Skeletal muscle tissue (tissue), 3 donors: ENCODE measurements at regions not wholly inside any gene's neighbourhood (a gene's known extent, or its start where the extent isn't known, plus 50 kb on each side); places are given as distances from the start of the nearest gene placed in this dataset.

Source experiments
- H3K27ac ChIP-seq: one replicate; pipeline ENCODE4 v1.7.0; 2013; ENCODE audit warnings: mild to moderate bottlenecking, low read depth, low read length, inconsistent platforms
- H3K27me3 ChIP-seq, 3 donors: one replicate each; pipeline ENCODE4 v1.7.0; 2013; ENCODE audit warnings: low read length in 3 of 3; ENCODE audit not compliant: control insufficient read depth in 3 of 3, insufficient read depth in 3 of 3
- H3K36me3 ChIP-seq, 3 donors: one replicate each; pipeline ENCODE4 v1.7.0; 2013; ENCODE audit warnings: low read length in 3 of 3; ENCODE audit not compliant: control insufficient read depth in 3 of 3, insufficient read depth in 3 of 3
- H3K4me1 ChIP-seq, 3 donors: one replicate each; pipeline ENCODE4 v1.7.0; 2013; ENCODE audit warnings: low read length in 3 of 3, mild to moderate bottlenecking in 3 of 3; ENCODE audit not compliant: control insufficient read depth in 3 of 3, insufficient read depth in 3 of 3
- H3K4me3 ChIP-seq, 3 donors: one replicate each; pipeline ENCODE4 v1.7.0; 2013; ENCODE audit warnings: low read length in 3 of 3
- H3K9ac ChIP-seq, 3 donors: one replicate each; pipeline ENCODE4 v1.7.0; 2013; ENCODE audit warnings: low read length in 3 of 3, mild to moderate bottlenecking in 3 of 3, moderate library complexity in 2 of 3, low read depth in 1 of 3
- H3K9me3 ChIP-seq, 3 donors: one replicate each; pipeline ENCODE4 v1.7.0; 2013; ENCODE audit warnings: low read length in 3 of 3; ENCODE audit not compliant: control insufficient read depth in 3 of 3
- donor health status: Osteomylitis.

- no peaks in the 10 kb centered on the region for H3K9me3 ChIP-seq
- H3K27me3 ChIP-seq, result no peaks in the 10 kb centered on the region
- H3K27ac ChIP-seq, result no peak overlapping the region
- no peak overlapping the region for H3K4me3 ChIP-seq
- peaks cover 0 to 9% (median 7%) of the 10 kb centered on the region in 3 donors for H3K4me1 ChIP-seq
- H3K9ac ChIP-seq, result no peak overlapping the region
- no peaks in the 10 kb centered on the region for H3K36me3 ChIP-seq
Measured at GRCh38 chr7:67552738-67553137, 556.1 kb downstream of the TYW1 start.

GRCh38 chr7:67553378-67553777 is 556.7 kb downstream of the TYW1 start:
- Histone ChIP-seq H3K27me3 (peaks cover 0 to under 1% (median 0%) of the 10 kb centered on the region in 3 donors), H3K27ac (no peak overlapping the region), H3K9ac (no peak overlapping the region), H3K36me3 (no peaks in the 10 kb centered on the region), H3K4me1 (peaks cover 0 to 9% (median 7%) of the 10 kb centered on the region in 3 donors), H3K4me3 (no peak overlapping the region), H3K9me3 (no peaks in the 10 kb centered on the region)

- peaks cover 0 to 4% (median 0%) of the 10 kb centered on the region in 3 donors for H3K27me3 ChIP-seq
- H3K27ac ChIP-seq, result no peak overlapping the region
- H3K4me1 ChIP-seq, result peaks cover 0 to 9% (median 7%) of the 10 kb centered on the region in 3 donors
- H3K9me3 ChIP-seq, result no peaks in the 10 kb centered on the region
- no peak overlapping the region for H3K9ac ChIP-seq
- no peaks in the 10 kb centered on the region for H3K36me3 ChIP-seq
- H3K4me3 ChIP-seq, result no peak overlapping the region
Measured at GRCh38 chr7:67554986-67555385, 558.4 kb downstream of the TYW1 start.

GRCh38 chr7:67564959-67565358 is 568.3 kb downstream of the TYW1 start:
- Histone ChIP-seq H3K27me3 (no peaks in the 10 kb centered on the region), H3K9me3 (no peaks in the 10 kb centered on the region), H3K27ac (no peak overlapping the region)

GRCh38 chr7:67566101-67566500 is 569.5 kb downstream of the TYW1 start:
- H3K36me3 ChIP-seq, result no peaks in the 10 kb centered on the region
- H3K4me1 ChIP-seq, result no peaks in the 10 kb centered on the region
- H3K27ac ChIP-seq, result no peak overlapping the region
- H3K9me3 ChIP-seq, result no peaks in the 10 kb centered on the region
- no peak overlapping the region for H3K4me3 ChIP-seq
- H3K9ac ChIP-seq, result no peak overlapping the region
- no peaks in the 10 kb centered on the region for H3K27me3 ChIP-seq

More at GRCh38 chr7:67564959-67565358, 568.3 kb downstream of the TYW1 start:
- Histone ChIP-seq H3K4me1 (no peaks in the 10 kb centered on the region), H3K4me3 (no peak overlapping the region), H3K36me3 (no peaks in the 10 kb centered on the region), H3K9ac (no peak overlapping the region)

- Histone ChIP-seq H3K27me3 (peaks cover 0 to 2% (median 0%) of the 10 kb centered on the region in 3 donors), H3K9me3 (no peaks in the 10 kb centered on the region), H3K27ac (no peak overlapping the region), H3K36me3 (no peaks in the 10 kb centered on the region), H3K4me1 (no peaks in the 10 kb centered on the region), H3K9ac (no peak overlapping the region), H3K4me3 (no peak overlapping the region)
Measured at GRCh38 chr7:67571026-67571545, 574.5 kb downstream of the TYW1 start.

GRCh38 chr7:67573639-67574038 is 577.0 kb downstream of the TYW1 start:
- Histone ChIP-seq H3K4me3 (no peak overlapping the region), H3K4me1 (no peaks in the 10 kb centered on the region), H3K9ac (no peak overlapping the region), H3K36me3 (no peaks in the 10 kb centered on the region), H3K9me3 (no peaks in the 10 kb centered on the region), H3K27ac (no peak overlapping the region), H3K27me3 (peaks cover 0 to 2% (median 0%) of the 10 kb centered on the region in 3 donors)

- Histone ChIP-seq H3K4me3 (no peak overlapping the region), H3K9ac (no peak overlapping the region), H3K27me3 (peaks cover 0 to 1% (median 0%) of the 10 kb centered on the region in 3 donors), H3K9me3 (peaks cover 6 to 14% (median 11%) of the 10 kb centered on the region in 3 donors), H3K27ac (no peak overlapping the region), H3K36me3 (no peaks in the 10 kb centered on the region), H3K4me1 (no peaks in the 10 kb centered on the region)
Measured at GRCh38 chr7:67588631-67589030, 592.0 kb downstream of the TYW1 start.

- no peak overlapping the region for H3K9ac ChIP-seq
- H3K9me3 ChIP-seq, result peaks cover 6 to 16% (median 11%) of the 10 kb centered on the region in 3 donors
- H3K4me1 ChIP-seq, result no peaks in the 10 kb centered on the region
- H3K27me3 ChIP-seq, result peaks cover 0 to 5% (median 0%) of the 10 kb centered on the region in 3 donors
- no peaks in the 10 kb centered on the region for H3K36me3 ChIP-seq
- no peak overlapping the region for H3K4me3 ChIP-seq
- H3K27ac ChIP-seq, result no peak overlapping the region
Measured at GRCh38 chr7:67589183-67589582, 592.5 kb downstream of the TYW1 start.

GRCh38 chr7:67590649-67591048 is 594.0 kb downstream of the TYW1 start:
- H3K36me3 ChIP-seq, result no peaks in the 10 kb centered on the region
- no peak overlapping the region for H3K27ac ChIP-seq
- H3K9ac ChIP-seq, result no peak overlapping the region
- peaks cover 6 to 16% (median 11%) of the 10 kb centered on the region in 3 donors for H3K9me3 ChIP-seq
- H3K4me3 ChIP-seq, result no peak overlapping the region
- H3K4me1 ChIP-seq, result no peaks in the 10 kb centered on the region
- peaks cover 0 to 9% (median 0%) of the 10 kb centered on the region in 3 donors for H3K27me3 ChIP-seq
